Vagina (tissue), 2 donors: ENCODE measurements at regions not wholly inside any gene's neighbourhood (a gene's known extent, or its start where the extent isn't known, plus 50 kb on each side); places are given as distances from the start of the nearest gene placed in this dataset.

Experiments
- POLR2A ChIP-seq, 2 donors: fragments of 450-650 bp; IDR thresholded peaks; one replicate each; pipeline ENCODE4 v1.6.1; 2017; ENCODE audit warnings: antibody characterized with exemption in 2 of 2, mild to moderate bottlenecking in 2 of 2, moderate library complexity in 2 of 2
- POLR2AphosphoS5 ChIP-seq, 2 donors: sonication (generic); formaldehyde crosslinking; IDR thresholded peaks; one replicate each; pipeline ENCODE4 v1.9.0; 2017; ENCODE audit warnings: antibody characterized with exemption in 2 of 2, mild to moderate bottlenecking in 2 of 2, low read depth in 1 of 2; ENCODE audit not compliant: insufficient read depth in 1 of 2
- TF ChIP-seq, protein P1 (sequence below), 3 experiments: fragments of 450-650 bp in 2 of 3; fragments of 200-600 bp in 1 of 3; sonication (generic) in 1 of 3; IDR thresholded peaks; one replicate each; pipeline ENCODE4 v1.5.1; 2017 to 2019; ENCODE audit warnings: antibody characterized with exemption in 3 of 3, mild to moderate bottlenecking in 2 of 3, moderate library complexity in 2 of 3

GRCh38 chr2:163210430-163210918 is 371.9 kb upstream of the KCNH7 start:
- TF ChIP-seq POLR2AphosphoS5 (IDR thresholded peaks at IDR 0.05; ENCODE audit: insufficient read depth in 1 of 2, low read depth in 1 of 2) (no peak), POLR2A (IDR thresholded peaks at IDR 0.05) (no peak)
- TF ChIP-seq, protein P1, sequence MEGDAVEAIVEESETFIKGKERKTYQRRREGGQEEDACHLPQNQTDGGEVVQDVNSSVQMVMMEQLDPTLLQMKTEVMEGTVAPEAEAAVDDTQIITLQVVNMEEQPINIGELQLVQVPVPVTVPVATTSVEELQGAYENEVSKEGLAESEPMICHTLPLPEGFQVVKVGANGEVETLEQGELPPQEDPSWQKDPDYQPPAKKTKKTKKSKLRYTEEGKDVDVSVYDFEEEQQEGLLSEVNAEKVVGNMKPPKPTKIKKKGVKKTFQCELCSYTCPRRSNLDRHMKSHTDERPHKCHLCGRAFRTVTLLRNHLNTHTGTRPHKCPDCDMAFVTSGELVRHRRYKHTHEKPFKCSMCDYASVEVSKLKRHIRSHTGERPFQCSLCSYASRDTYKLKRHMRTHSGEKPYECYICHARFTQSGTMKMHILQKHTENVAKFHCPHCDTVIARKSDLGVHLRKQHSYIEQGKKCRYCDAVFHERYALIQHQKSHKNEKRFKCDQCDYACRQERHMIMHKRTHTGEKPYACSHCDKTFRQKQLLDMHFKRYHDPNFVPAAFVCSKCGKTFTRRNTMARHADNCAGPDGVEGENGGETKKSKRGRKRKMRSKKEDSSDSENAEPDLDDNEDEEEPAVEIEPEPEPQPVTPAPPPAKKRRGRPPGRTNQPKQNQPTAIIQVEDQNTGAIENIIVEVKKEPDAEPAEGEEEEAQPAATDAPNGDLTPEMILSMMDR (IDR thresholded peaks at IDR 0.05): no peak
